Astrocyte of the cerebellum (primary cell): ENCODE measurements at regions not wholly inside any gene's neighbourhood (a gene's known extent, or its start where the extent isn't known, plus 50 kb on each side); places are given as distances from the start of the nearest gene placed in this dataset.
A peak's percentile ranks its signal among the peaks of the same experiment; 100 is the strongest.

Source experiments
- DNase-seq: peaks from one replicate; pipeline ENCODE4 v3.0.0-alpha.2; 2011; ENCODE audit warnings: low read depth
- H3K4me3 ChIP-seq: 2 replicates; pipeline ENCODE4 v1.5.1; 2011; ENCODE audit warnings: mild to moderate bottlenecking, low read depth, low read length, moderate library complexity
- CTCF ChIP-seq: IDR thresholded peaks from 2 replicates; pipeline ENCODE4 v1.5.1; 2012; ENCODE audit warnings: low read length, low read depth, moderate library complexity, mild to moderate bottlenecking; ENCODE audit errors: missing control alignments
- in situ Hi-C: cut with HindIII; loops from 2 replicates; pipeline ENCODE4 v1.10.0; 2017; ENCODE audit warnings: low sequenced_read_pairs

- H3K4me3 ChIP-seq = no peak overlapping the region
- in situ Hi-C loops = no loop called here
- DNase-seq = no peak
- TF ChIP-seq CTCF = no peak
These were observed 893.4 kb upstream of the TMEM132C start for GRCh38 chr12:127373559-127373958.

- no peak for TF ChIP-seq CTCF
- H3K4me3 ChIP-seq = no peak overlapping the region
- DNase-seq = no peak
- in situ Hi-C loops = no loop called here
These were observed 892.5 kb upstream of the TMEM132C start for GRCh38 chr12:127374447-127374846.

- peak overlapping the region; percentile 39 for H3K4me3 ChIP-seq
- no peak for DNase-seq
- in situ Hi-C loops = no loop called here
- peak; percentile 91 for TF ChIP-seq CTCF
These were observed 885.8 kb upstream of the TMEM132C start for GRCh38 chr12:127381043-127381668.

- DNase-seq = no peak
- H3K4me3 ChIP-seq = no peak overlapping the region
- no peak for TF ChIP-seq CTCF
- in situ Hi-C loops = no loop called here
These were observed 885.3 kb upstream of the TMEM132C start for GRCh38 chr12:127381681-127382080.

GRCh38 chr12:127383281-127383680 is 883.7 kb upstream of the TMEM132C start:
- in situ Hi-C loops = no loop called here
- TF ChIP-seq CTCF = no peak
- H3K4me3 ChIP-seq = no peak overlapping the region
- DNase-seq = no peak

- no peak for TF ChIP-seq CTCF
- in situ Hi-C loops = no loop called here
- no peak for DNase-seq
These were observed 880.2 kb upstream of the TMEM132C start for GRCh38 chr12:127386723-127387122.

GRCh38 chr12:127388985-127389384 is 878.0 kb upstream of the TMEM132C start:
- no peak overlapping the region for H3K4me3 ChIP-seq
- TF ChIP-seq CTCF = no peak
- in situ Hi-C loops = no loop called here
- DNase-seq = no peak

More at GRCh38 chr12:127386723-127387122, 880.2 kb upstream of the TMEM132C start:
- H3K4me3 ChIP-seq = no peak overlapping the region
